Activated naive CD8-positive, alpha-beta T cell treated with anti-CD3 and anti-CD28 coated beads, Interleukin-2, amount 10 ng/mL, durations not matched to agents 7 days and 5 days (primary cell): ENCODE measurements at regions not wholly inside any gene's neighbourhood (a gene's known extent, or its start where the extent isn't known, plus 50 kb on each side); places are given as distances from the start of the nearest gene placed in this dataset.

Experiments
- ATAC-seq: fragments of 150-1000 bp; cut with Tn5 transposase; one replicate; pipeline ENCODE4 v1.10.0; 2021; ENCODE audit warnings: low read depth, moderate library complexity
- POLR2A ChIA-PET: fragments of 350-600 bp; sonication (Branson Sonifier 250); formaldehyde crosslinking; loops from one replicate; lab custom pipeline; 2021; ENCODE audit warnings: antibody characterized with exemption; lab: Charles Lee
- DNase-seq: peaks from one replicate; pipeline ENCODE4 v3.0.0; 2021
- H3K27ac Mint-ChIP-seq: one replicate; pipeline ENCODE4 v1.8.0; 2022; ENCODE audit warnings: mild to moderate bottlenecking, mixed read lengths
- H3K27me3 Mint-ChIP-seq: one replicate; pipeline ENCODE4 v1.8.0; 2022; ENCODE audit warnings: mild to moderate bottlenecking, moderate library complexity, mixed read lengths
- H3K36me3 Mint-ChIP-seq: one replicate; pipeline ENCODE4 v1.8.0; 2021; ENCODE audit warnings: mild to moderate bottlenecking, mixed read lengths
- H3K4me1 Mint-ChIP-seq: one replicate; pipeline ENCODE4 v1.8.0; 2021; ENCODE audit warnings: mixed read lengths
- H3K4me3 Mint-ChIP-seq: one replicate; pipeline ENCODE4 v1.8.0; 2022; ENCODE audit warnings: mild to moderate bottlenecking, moderate library complexity, mixed read lengths
- H3K9me3 Mint-ChIP-seq: one replicate; pipeline ENCODE4 v1.8.0; 2021; ENCODE audit warnings: mixed read lengths

DNA sequence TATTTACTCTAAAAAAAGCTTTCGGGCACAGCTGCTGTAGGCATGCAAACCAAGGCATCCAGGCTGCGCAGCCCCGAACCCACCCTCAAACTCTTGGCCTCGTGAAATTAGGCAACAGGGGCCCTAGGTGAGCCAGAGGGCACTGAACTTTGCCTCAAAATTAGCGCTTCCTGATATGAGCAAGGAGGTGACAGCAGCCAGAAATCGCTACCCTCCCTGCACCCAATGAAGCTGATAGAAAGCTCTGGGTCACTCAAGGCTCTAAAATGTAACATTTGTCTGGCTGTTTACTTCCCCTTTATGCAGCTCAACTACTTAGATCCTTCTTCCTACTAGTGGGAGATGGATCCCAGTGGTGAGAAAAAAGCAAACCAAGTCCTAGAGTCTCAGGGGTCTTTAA, 61.8 kb downstream of the PITPNM2 start:
- Mint-ChIP-seq H3K4me1 (peaks cover 19% of the 10 kb centered on the region), H3K9me3 (no peaks in the 10 kb centered on the region), H3K27ac (no peak overlapping the region), H3K27me3 (no peaks in the 10 kb centered on the region), H3K4me3 (no peak overlapping the region), H3K36me3 (no peaks in the 10 kb centered on the region)
- no peak for DNase-seq
- POLR2A ChIA-PET = interaction anchor here (0.6 kb wide), 1 partner anchor 18 kb away, joined by 3 read pairs; no protein-coding TSS in a partner anchor
- no peak for ATAC-seq

DNA sequence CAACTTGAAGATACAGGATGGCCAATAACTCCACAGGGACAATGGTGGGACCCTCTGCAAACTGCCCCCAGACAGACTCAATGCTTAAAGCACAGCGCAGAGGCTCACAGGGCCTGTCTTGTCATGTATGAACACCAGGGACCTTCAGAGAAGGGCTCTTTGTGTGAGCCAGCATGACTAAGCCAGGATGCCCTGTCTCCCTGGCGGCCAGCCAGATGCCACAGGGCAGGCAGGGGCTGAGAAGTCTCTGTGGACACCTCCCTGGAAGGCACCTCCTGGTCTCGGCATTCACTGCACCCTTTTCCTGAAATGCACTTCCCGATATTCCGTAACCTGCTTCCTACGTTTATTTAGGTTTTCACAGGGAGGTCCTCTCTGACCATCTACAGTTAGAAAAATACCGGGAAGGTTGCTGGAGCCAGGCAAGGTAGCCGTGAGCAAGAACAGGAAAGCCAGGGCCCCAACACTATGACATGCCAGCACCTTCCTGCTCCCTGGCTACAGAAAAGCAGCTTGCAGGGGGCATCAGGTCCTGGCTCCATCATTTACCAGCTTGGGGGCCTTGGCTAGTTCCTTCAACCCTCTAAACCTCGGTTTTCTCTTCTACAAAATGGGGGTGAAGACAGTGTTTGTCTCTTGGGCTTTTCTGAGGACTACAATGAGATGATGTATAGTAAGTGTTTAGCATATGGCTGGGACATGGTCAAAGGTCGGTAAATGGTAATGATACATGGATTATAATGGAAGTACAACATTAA, 65.0 kb downstream of the PITPNM2 start:
- Mint-ChIP-seq H3K27ac (no peak overlapping the region), H3K4me3 (no peak overlapping the region)
- no peak for ATAC-seq

DNA sequence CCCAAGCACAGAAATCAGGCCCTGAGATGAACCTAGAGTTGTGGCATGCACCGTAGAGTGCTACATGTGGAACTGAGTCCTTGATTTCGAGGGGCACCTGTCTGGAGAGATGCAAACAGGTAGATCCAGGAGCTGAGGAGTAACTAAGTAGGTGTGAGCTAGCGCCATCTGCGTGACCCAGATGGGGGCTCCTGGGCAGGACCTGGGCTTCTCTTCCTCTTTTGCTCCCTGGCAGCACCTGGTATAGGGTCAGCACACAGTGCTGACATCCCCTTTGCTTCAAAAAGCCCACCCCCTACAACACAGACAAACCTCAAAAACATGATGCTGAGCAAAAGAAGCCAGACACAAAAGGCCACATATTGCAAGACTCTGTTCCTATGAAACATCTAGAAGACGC, 65.8 kb downstream of the PITPNM2 start:
- Mint-ChIP-seq H3K27me3 (no peaks in the 10 kb centered on the region), H3K4me3 (no peak overlapping the region), H3K4me1 (peaks cover 13% of the 10 kb centered on the region), H3K27ac (no peak overlapping the region), H3K36me3 (no peaks in the 10 kb centered on the region), H3K9me3 (no peaks in the 10 kb centered on the region)
- no peak for ATAC-seq
- POLR2A ChIA-PET = no interaction called here
- no peak for DNase-seq

More for the DNA sequence above, 65.0 kb downstream of the PITPNM2 start:
- H3K36me3 Mint-ChIP-seq = no peaks in the 10 kb centered on the region
- POLR2A ChIA-PET = no interaction called here
- H3K27me3 Mint-ChIP-seq = no peaks in the 10 kb centered on the region
- H3K9me3 Mint-ChIP-seq = no peaks in the 10 kb centered on the region
- DNase-seq = no peak
- peaks cover 13% of the 10 kb centered on the region for H3K4me1 Mint-ChIP-seq

DNA sequence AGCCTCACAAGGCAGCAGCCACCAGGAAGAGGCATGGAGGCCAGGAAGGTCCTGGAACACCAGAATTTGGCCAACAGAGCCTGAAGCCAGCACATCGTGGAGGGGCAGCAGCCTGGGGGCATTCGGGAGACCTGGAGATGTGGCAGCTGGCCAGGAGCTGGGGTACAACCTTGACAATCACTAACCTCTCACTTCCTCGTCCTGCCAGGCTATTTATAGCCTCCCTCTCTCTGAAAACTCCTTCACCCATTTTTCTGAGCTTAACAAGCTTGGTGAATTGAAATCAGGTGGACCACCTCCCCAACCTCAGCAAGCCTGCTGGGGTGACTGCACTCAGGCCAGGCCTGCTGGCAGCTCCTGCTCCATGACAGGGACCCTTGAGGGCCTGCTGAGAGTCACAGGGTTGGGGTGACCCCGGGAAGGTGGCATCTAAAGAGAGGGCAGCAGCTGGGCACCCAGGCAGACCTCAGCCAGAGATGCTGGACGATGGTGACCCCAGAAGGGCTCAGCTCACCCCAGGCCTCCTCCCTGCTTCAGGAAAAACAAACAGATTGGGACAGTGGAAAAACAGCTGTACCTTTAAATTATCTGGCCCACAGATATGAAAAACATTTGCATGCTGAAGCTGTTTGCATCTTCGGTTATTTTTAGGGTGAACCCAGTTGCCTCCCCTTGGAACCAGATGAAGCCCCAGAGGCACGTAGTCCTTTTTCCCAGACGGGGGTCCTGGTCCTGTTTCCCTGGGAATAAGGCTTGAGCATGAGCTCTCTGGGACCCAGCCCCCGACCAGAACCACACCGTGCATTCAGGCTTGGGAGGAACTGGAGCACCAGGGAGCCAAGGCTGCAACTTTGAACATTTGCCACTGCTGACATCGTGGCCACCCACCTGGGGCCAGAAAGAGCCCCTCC, 67.0 kb downstream of the PITPNM2 start:
- Mint-ChIP-seq H3K9me3 (no peaks in the 10 kb centered on the region), H3K27ac (no peak overlapping the region), H3K4me1 (peaks cover 6% of the 10 kb centered on the region), H3K36me3 (no peaks in the 10 kb centered on the region), H3K4me3 (no peak overlapping the region), H3K27me3 (no peaks in the 10 kb centered on the region)
- POLR2A ChIA-PET = interaction anchor here (1.6 kb wide), 1 partner anchor 8 kb away, joined by 8 read pairs; no protein-coding TSS in a partner anchor
- ATAC-seq (no peak), DNase-seq (no peak)

DNA sequence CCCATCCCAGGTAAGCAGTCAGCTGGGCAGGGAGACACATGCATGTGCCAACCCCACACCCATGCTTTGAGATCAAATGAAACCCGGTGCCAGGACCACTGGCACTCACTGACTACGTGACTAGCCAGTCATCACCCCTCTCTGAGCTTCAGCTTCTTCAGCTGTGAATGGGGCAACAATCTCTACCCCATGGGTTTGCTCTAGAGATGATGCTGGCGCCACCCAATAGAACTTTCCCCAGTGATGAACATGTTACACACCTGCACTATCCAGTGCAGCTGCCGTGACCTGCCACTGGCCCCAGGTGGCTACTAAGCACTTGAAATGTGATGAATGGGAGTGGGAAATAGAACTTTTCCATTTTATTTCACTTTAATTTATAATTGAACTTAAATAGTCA, 70.3 kb downstream of the PITPNM2 start:
- no peaks in the 10 kb centered on the region for H3K36me3 Mint-ChIP-seq
- ATAC-seq = no peak
- H3K4me1 Mint-ChIP-seq = peaks cover 25% of the 10 kb centered on the region
- no peak for DNase-seq
- POLR2A ChIA-PET = interaction anchor here (0.8 to 1.4 kb wide), 2 partner anchors 26 to 40 kb away, joined by 3 read pairs; no protein-coding TSS in a partner anchor
- no peak overlapping the region for H3K27ac Mint-ChIP-seq
- H3K27me3 Mint-ChIP-seq = no peaks in the 10 kb centered on the region
- no peak overlapping the region for H3K4me3 Mint-ChIP-seq
- no peaks in the 10 kb centered on the region for H3K9me3 Mint-ChIP-seq

DNA sequence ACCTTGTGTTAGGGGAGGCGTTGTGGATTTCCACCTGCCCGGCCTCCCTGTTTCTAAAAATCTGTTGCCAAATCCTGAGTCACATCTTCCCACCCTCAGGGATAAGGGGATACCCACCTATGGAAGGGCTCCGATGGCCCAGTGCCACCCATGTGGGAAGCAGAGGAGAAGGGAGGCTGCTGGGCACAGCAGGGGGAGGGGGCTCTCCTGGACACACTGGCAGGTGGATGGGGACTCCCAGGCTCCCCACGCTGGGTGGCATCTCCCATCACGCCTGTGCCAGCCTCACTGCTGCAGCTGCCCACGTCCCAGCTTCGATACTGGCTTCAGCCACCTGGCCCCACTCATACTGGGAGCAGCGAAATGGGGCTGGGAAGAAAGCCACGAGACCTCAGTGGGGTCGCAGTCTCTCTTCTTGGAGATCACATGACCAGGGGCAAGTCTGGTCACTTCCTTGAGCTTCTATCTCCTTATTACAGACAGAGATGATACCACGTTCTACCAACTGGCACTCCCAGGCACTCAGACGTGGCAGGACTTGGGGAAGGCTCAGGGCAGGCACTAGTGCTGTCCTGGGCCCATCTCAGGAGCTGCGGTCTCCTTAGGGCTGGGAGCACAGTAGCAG, 72.2 kb downstream of the PITPNM2 start:
- Mint-ChIP-seq H3K27ac (peak overlapping the region; percentile 36), H3K36me3 (no peaks in the 10 kb centered on the region), H3K9me3 (no peaks in the 10 kb centered on the region), H3K4me1 (peaks cover 40% of the 10 kb centered on the region), H3K4me3 (no peak overlapping the region), H3K27me3 (no peaks in the 10 kb centered on the region)
- ATAC-seq = no peak
- no peak for DNase-seq
- POLR2A ChIA-PET = interaction anchor here (0.7 to 3.8 kb wide), 2 partner anchors 28 to 541 kb away, joined by 3 to 50 read pairs; no protein-coding TSS in a partner anchor

DNA sequence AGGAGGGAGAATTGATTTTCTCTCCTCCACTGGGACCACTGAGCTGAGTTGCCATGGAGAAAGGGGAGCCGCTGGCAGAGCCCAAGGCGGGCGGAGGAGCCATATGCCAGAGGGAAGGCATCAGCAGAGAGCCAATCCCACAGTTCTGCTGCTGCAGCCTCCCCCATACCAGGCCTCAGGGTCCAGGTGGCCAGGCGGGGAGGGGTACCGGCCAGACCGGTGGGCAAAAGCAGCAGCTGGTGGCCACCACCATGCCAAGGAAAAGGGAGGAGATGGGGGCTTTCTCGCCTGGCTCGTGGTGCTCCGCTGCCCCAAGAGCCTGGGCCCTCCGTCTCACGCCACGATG, 72.8 kb downstream of the PITPNM2 start:
- Mint-ChIP-seq H3K36me3 (no peaks in the 10 kb centered on the region), H3K9me3 (no peaks in the 10 kb centered on the region), H3K27ac (no peak overlapping the region), H3K4me3 (no peak overlapping the region), H3K4me1 (peaks cover 43% of the 10 kb centered on the region), H3K27me3 (no peaks in the 10 kb centered on the region)
- ATAC-seq = no peak
- DNase-seq = no peak
- POLR2A ChIA-PET = interaction anchor here (3.8 to 4.1 kb wide), 2 partner anchors 29 to 155 kb away, joined by 34 to 50 read pairs; partner anchors contain the start of genes MPHOSPH9 and MTRFR

DNA sequence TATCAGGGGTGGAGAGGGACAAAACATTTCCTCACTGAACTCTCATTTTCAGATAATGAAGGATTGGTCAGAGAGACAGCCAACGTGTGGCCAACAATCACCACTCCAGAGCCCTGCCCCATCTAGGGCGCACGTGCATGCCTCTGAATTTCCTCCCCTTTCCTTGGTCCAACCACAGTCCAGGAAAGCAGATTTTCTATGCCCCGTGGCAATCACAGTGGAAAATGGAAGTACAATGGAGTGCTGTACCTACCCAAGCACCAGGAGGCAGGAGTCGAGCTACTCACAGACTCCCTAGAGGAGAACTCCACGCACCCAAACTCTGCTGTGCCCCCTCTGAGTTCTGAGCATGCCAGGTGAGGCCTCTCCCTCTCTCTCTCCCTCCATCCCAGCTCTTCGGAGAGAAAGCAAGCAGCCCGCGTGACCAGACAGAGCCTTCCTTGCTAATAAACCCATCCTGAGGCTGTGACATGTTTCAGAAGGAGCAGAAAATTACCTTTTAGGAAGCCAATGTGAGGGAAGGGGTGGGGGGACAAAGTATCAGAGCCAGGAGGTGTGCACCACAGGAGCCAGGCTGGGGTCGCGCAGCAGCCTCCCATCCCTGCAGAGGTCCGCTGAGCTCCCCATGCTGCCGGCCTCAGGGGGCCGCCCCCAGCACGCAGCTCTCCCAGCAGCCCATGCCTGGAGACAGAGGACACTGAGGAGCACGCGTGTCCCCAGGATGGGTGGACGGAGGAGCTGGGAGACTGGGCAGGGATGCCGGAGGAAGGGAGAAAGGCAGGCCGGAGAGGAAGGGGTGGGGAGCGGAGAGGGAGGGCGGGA, 73.4 kb downstream of the PITPNM2 start:
- ATAC-seq = no peak
- H3K4me1 Mint-ChIP-seq = peaks cover 43% of the 10 kb centered on the region
- peak overlapping the region; percentile 97 for H3K27ac Mint-ChIP-seq
- DNase-seq = no peak
- H3K4me3 Mint-ChIP-seq = peak overlapping the region; percentile 84
- POLR2A ChIA-PET = interaction anchor here (0.7 to 4.1 kb wide), 13 partner anchors 25 to 507 kb away, joined by 3 to 50 read pairs (median 14); partner anchors contain the start of genes ARL6IP4, MPHOSPH9, MTRFR and PITPNM2
- H3K9me3 Mint-ChIP-seq = no peaks in the 10 kb centered on the region
- H3K36me3 Mint-ChIP-seq = no peaks in the 10 kb centered on the region
- no peaks in the 10 kb centered on the region for H3K27me3 Mint-ChIP-seq

DNA sequence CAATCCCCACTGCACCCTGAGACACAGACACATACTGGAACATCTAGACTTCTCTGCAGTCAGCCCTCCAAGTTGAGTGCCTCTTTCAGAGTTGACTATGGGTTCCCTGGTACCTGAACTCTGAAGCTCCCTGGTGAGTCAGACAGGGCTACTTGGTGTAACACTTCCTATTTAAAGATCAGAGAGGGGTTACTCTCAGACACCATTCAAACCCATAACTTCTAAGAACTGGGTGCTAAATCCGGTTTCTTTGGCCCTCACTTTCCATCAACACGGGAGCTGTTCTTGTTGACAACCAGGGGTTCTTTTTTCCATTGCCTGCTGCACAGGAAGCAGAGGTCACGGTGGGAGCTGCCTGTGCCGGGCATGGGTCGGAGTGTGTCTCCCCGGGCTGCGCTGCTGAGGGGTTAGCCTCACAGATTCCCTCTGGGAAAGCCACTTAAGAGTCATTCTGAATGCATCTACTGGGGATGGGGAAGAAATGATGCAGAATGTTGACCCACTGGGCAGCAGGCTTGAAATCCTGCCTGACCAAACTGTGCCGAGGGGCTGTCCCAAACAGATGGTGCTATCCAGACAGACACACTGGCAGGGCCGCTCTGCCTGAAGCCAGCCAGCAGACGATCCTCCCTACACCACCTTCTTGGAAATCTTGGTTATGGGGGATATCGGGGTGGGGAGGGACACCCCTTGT, 74.1 kb downstream of the PITPNM2 start:
- H3K36me3 Mint-ChIP-seq = no peaks in the 10 kb centered on the region
- no peaks in the 10 kb centered on the region for H3K9me3 Mint-ChIP-seq
- H3K27ac Mint-ChIP-seq = peak overlapping the region; percentile 97
- no peaks in the 10 kb centered on the region for H3K27me3 Mint-ChIP-seq
- peak overlapping the region; percentile 84 for H3K4me3 Mint-ChIP-seq
- peaks cover 43% of the 10 kb centered on the region for H3K4me1 Mint-ChIP-seq
- DNase-seq (peak; percentile 56), ATAC-seq (peak; percentile 68)
- POLR2A ChIA-PET = interaction anchor here (0.7 to 4.1 kb wide), 15 partner anchors 11 to 508 kb away, joined by 3 to 50 read pairs (median 14); partner anchors contain the start of genes ARL6IP4, MPHOSPH9, MTRFR and OGFOD2

DNA sequence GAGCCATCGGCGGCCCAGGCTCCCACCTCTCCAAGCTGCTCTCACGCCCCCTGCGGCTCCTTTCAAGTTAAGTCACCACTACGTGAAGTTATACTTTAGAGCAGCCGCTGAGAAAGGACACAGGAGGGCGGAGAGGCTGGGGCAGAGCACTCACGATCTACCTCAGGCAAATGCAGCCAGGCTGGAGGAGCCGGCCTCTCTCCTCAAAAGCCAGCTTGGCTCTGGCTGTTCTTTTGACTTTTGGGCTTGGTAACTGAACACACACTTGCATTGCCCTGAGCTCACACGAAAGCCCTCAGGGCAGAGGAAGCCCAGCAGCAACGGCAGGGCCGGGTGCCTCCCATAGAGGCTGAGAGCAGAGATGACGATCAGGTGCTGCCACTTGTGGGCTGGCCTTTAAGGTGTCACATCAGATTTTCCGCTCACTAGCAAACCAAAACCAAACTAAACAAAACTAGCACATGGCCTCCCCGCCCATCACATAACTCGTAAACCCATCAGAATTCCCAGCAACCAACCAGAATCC, 75.2 kb downstream of the PITPNM2 start:
- Mint-ChIP-seq H3K4me1 (peaks cover 45% of the 10 kb centered on the region), H3K27ac (peak overlapping the region; percentile 97), H3K27me3 (no peaks in the 10 kb centered on the region), H3K36me3 (no peaks in the 10 kb centered on the region), H3K4me3 (peak overlapping the region; percentile 84), H3K9me3 (no peaks in the 10 kb centered on the region)
- DNase-seq (peak; percentile 79), ATAC-seq (peak; percentile 82)
- POLR2A ChIA-PET = interaction anchor here (0.5 to 4.1 kb wide), 28 partner anchors 8 to 162 kb away, joined by 3 to 50 read pairs (median 7); partner anchors contain the start of genes ARL6IP4, MPHOSPH9, MTRFR and OGFOD2

DNA sequence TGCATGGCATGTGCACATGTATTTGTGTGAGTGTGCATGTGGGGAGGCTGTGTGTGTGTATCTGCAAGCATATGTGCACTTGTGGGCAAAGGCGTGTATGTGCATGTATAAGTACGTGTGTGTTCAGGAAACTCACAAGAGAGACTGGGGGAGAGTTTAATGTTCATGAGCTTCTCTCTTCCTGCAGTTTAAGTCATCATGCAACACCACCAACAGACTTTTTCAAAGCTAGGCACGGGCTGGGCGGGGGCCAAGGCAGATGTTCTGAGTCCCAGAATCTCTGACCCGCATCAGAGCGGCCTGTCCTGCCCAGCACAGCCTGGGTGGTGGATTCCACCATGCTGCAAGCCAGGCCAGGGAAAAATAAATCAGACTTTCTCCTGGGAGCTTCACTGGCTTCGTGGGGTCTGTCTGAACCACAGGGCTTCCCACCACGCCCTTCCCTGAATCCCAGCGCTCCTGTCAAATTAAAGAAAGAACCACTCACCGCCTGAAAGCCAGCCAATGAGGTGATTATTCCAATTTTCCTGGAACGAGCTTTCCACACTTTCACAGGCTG, 75.7 kb downstream of the PITPNM2 start:
- ATAC-seq = peak; percentile 13
- Mint-ChIP-seq H3K4me3 (peak overlapping the region; percentile 84), H3K36me3 (no peaks in the 10 kb centered on the region), H3K27ac (peak overlapping the region; percentile 97), H3K4me1 (peaks cover 49% of the 10 kb centered on the region), H3K9me3 (no peaks in the 10 kb centered on the region), H3K27me3 (no peaks in the 10 kb centered on the region)
- POLR2A ChIA-PET = interaction anchor here (0.5 to 4.1 kb wide), 31 partner anchors 9 to 166 kb away, joined by 3 to 50 read pairs (median 6); partner anchors contain the start of genes ARL6IP4, MPHOSPH9, MTRFR and OGFOD2
- DNase-seq = peak; percentile 47
